ENCODE measurements at regions not wholly inside any gene's neighbourhood (a gene's known extent, or its start where the extent isn't known, plus 50 kb on each side); places are given as distances from the start of the nearest gene placed in this dataset.

DNA sequence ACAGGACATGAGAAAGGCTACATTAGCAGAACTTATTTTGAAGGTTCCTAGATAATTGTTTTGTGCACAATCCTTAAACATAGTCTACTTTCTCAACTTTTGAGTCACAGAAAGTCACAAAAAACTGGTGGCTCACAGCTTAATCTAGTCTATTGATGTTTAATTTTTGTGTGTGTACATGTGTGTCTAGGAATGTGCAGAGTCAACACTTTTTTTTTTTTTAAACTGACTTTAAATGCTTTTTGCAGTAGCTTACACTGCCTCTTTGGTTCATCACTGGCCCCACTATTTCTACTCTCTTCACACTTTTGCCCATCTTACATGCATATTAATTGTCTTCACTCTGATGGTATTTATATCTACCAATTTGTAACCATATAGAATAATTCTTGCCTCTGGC lies 566.9 kb downstream of the BCKDHB start:
- TF ChIP-seq GATA2 (IDR thresholded peaks at IDR 0.05; ENCODE audit: low read depth, low read length) (no peak), GATA3 (IDR thresholded peaks at IDR 0.05; ENCODE audit: low read depth, low read length) (no peak)
